IPS DF 4.7 (cell line): ENCODE measurements at regions not wholly inside any gene's neighbourhood (a gene's known extent, or its start where the extent isn't known, plus 50 kb on each side); places are given as distances from the start of the nearest gene placed in this dataset.
A peak's percentile ranks its signal among the peaks of the same experiment; 100 is the strongest.

Experiments
- DNase-seq: peaks from one replicate; pipeline ENCODE4 v3.0.0-alpha.2; 2013; ENCODE audit warnings: low spot score; ENCODE audit errors: extremely low read depth

DNA sequence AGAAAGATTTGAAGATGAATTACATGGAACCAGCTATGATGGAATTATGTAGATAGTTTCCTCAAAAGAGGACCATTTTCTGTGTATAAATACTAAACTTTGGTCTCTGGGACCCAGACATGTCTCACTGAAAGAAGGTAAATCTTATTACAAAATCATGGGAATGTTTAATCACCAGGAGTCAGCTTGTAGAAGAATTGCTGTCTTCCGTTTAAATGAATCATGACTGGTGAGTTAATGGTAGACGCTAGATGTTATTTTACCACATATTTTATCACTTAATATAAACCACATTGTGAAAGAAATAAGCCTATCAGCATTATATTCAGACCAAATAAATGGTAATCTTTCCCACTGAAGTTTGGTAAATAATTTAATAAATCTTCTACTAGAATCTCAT, 322.3 kb upstream of the SUCLG2 start:
- DNase-seq = no peak

DNA sequence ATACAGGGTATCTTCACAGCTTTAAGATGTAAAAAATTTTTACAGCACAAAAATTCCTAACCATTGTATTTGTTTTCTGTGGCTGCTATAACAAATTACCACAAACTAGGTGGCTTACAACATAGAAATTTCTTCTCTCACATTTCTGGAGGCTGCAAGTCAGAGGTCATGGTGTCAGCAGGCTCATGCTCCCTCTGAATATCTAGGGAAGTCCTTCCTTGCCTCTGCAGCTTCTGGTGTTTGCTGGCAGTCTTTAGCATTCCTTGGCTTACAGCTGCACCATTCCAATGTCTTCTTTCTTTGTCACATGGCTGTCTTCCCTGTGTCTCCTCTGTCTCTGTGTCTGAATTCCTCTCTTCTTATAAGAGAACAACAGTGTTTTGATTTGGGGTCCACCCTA, 310.2 kb upstream of the SUCLG2 start:
- no peak for DNase-seq

DNA sequence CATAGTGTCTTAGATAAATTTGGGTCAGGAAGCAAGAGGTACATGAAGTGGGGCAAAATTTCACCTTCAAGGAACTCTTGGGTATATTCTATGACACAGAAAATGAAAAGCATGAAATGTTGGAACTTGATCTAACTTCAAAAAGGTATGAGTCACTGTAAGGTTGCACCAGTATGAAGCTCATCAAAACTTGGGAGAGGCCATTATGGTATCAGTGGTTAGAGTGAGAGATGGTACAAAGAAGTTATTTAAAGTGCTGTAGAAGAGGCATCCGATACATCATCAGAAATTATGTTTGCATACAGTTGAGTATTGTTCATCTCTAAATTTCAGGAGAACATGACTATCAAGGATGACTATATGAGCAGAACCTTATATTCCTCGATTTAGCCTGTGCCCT, 302.9 kb upstream of the SUCLG2 start:
- no peak for DNase-seq

DNA sequence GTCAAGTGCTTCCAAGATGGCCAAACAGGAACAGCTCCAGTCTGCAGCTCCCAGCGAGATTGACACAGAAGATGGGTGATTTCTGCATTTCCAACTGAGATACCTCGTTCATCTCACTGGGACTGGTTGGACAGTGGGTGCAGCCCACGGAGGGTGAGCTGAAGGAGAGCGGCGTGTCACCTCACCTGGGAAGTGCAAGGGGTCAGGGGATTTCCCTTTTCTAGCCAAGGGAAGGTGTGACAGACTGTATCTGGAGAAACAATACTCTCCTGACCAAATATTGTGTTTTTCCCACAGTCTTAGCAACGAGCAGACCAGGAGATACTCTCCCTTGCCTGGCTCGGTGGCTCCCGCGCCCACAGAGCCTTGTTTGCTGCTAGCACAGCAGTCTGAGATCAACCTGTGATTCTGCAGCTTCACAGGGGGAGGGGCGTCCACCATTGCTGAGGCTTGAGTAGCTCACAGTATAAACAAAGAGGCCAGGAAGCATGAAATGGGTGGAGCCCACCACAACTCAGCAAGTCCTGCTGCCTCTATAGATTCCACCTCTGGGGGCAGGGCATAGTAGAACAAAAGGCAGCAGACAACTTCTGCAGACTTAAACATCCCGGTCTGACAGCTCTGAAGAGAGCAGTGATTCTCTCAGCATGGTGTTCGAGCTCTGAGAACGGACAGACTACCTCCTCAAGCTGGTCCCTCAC, 293.5 kb upstream of the SUCLG2 start:
- DNase-seq = peak; percentile 49

DNA sequence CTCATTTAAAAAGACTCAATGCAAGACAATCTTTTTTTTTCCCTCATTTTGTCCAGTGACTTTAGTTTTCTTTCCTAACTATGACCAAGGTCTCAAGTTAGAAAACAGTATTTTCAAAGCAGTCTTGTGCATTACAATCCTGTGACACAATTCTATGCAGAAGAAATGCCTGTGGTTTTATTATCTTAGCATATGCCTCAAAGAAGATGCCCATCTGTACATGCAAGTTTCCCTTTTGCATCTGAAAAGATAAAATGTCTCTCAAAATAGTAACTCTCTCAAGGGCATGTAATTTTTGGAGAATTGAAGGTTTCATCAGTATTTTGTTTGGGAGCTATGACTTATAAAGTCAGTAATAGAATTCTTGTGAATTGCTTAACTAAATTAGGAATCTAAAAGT, 292.0 kb upstream of the SUCLG2 start:
- DNase-seq = no peak

- DNase-seq = no peak
Measured at GRCh38 chr3:67943546-67943945, 289.1 kb upstream of the SUCLG2 start.

- no peak for DNase-seq
Measured at GRCh38 chr3:67941433-67942030, 287.1 kb upstream of the SUCLG2 start.

- DNase-seq = no peak
Measured at GRCh38 chr3:67940210-67940952, 286.0 kb upstream of the SUCLG2 start.

DNA sequence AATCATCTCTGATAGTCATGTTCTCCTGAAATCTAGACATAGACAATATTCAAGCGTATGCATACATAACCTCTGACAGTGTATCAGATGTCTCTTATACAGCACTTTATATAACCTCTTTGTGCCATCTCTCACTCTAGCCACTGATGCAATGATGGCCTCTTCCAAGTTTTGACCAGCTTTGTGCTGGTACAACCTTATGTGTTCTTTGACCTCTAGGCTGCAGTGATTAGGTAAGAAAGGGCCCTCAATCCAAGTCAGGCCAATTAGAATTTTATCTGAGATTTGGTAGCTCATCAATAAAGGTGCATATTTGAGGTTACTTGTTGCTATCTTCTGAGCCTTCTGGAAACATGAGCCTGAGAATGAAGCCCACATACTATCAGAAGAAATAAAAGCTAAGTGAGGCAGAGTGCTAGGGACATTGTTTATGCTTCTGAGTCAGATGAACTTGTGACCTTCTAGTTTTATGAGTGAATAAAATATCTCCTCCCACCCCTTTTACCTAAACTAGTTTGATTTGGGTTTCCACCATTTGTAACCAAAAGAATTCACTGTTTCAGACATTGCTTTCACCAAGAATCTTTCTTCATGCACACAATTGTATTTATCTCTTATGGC, 283.2 kb upstream of the SUCLG2 start:
- DNase-seq = no peak

- DNase-seq = peak; percentile 9
Measured at GRCh38 chr3:67930394-67930793, 276.0 kb upstream of the SUCLG2 start.

DNA sequence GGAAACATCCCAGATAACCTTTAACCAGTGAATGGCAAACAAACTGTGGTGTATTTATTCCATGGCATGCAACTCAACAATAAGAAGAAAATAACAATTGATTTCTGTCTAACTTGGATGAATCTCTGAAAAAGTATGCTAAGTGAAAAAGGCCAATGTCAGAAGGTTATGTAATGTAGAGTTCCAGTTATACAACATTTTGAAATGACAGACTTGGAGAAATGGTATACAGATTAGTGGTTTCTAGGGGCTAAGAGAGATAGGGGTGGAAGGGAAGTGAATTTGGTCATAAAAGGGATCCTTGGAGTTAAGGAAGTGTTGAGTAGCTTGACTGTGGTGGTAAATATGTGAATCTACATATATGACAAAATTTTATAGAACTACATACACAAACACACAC, 269.4 kb upstream of the SUCLG2 start:
- no peak for DNase-seq

- DNase-seq = no peak
Measured at GRCh38 chr3:67920969-67921368, 266.6 kb upstream of the SUCLG2 start.

DNA sequence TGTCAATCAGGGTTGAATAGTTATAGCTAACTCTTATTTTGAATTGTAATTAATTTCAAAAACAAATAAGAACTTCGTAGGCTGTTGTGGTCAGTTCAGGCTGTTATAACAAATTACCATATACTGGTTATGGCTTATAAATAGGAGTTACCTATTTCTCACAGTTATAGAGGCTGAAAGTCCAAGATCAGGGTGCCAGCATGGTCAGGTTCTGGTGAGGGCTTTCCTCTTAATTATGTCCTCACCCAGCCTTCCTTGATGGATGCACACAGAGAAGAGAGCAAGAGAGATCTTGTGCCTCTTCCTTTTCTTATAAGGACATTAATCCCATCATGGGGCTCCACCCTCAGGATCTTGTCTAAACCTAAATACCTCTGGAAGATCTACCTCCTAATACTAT, 265.9 kb upstream of the SUCLG2 start:
- DNase-seq = no peak

DNA sequence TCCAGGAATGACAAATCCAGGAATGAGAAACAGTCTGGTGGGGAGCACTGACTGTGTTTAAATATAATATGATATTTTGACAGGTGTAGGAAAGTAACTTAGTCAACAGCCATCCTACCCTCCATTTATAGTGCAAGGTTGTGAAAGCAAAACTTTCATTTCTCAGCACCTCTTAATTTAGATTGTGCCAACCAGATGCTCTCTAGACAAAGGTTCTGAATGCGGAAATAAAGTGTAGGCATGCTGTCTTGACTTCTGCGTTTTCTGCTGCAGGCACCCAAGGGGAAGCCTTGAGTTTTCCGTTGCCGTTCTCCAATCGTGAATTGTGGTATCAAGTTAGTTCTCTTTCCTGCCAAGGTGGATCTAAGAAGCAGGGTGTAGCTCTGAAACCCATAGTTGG, 261.9 kb upstream of the SUCLG2 start:
- no peak for DNase-seq

DNA sequence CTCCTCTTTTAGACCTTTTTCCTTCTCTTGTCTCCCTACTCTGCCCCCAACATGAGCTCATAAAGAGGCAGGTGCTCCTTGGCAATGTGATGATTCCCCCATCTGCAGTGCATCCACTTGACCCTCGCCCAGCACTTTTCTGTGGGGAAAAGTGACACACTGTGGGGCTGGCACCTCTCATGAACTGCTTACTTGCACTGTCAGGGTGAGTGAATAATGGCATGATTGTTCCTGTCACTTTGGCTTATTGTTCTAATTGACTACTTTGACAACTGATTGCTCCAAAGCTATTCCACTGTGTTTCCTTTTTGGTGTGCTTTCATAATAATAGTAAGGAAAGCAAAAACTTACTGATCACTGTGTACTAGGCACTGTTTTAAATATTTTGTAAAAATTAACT, 253.3 kb upstream of the SUCLG2 start:
- DNase-seq = no peak

- no peak for DNase-seq
Measured at GRCh38 chr3:67906261-67906660, 251.8 kb upstream of the SUCLG2 start.

GRCh38 chr3:67901681-67902080, 247.3 kb upstream of the SUCLG2 start:
- no peak for DNase-seq

GRCh38 chr3:67898916-67899315, 244.5 kb upstream of the SUCLG2 start:
- no peak for DNase-seq

DNA sequence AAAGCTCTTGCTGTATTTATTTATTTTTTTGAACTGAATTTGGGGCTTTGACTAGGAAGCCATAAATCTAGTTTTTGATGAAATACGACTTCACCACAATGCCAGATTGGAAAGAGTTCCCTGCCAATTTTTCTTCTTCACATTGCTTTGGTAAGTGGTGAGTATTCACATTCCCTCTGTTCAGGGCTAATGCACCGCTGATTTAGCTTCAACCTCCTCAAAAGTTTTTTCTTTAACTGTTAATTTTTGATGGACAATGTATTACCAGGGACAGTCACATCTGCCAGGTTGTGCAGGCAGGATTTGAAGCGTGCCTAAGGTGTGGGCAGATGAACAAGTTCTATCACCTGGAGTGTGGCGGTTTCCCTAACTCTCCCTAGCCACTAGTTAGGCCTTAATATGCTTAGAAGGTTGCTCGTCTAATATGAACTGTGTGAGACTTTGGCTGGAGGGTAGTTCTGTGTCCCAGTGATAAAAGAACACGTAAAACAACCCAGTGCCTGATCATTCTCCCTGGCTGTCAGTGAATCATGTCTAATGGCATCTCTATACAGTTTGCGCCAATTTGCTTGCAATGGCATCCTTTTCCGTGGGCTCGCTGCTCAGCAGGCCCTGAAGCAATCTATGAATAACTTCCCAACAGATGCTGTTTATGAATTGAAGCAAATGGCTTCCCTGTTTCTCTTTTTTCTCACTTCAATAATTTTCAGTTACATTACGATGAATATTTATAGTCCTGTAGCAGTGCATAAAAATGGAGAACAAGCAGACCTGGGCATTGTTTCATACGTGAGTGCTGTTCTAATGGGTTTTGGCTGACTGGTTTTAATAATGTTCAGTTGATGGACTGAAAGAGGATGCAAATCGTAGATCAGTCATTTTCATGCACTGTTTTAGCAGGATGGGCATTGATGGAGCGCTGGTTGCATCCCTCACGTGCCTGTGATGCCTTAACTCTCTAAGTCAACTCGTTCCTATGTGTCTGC, 243.2 kb upstream of the SUCLG2 start:
- no peak for DNase-seq

DNA sequence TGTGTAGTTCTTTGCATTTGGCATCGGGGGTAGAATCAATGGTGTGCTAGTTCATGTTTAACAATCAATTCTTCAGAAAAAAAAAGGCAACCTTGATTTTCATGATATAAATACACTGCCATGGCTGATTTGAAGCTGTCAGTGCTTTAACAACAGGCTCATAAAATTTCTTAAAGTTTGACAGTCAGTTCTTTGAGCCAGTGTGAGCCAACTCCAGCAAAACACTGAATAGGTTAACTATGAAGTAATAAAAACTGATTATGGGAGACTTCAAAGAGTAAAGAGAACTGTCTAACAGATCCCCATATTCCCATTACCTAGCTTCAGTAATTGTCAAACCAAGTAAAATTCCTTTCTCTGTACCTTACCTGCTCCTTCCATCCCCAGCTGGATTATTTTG, 241.7 kb upstream of the SUCLG2 start:
- no peak for DNase-seq

DNA sequence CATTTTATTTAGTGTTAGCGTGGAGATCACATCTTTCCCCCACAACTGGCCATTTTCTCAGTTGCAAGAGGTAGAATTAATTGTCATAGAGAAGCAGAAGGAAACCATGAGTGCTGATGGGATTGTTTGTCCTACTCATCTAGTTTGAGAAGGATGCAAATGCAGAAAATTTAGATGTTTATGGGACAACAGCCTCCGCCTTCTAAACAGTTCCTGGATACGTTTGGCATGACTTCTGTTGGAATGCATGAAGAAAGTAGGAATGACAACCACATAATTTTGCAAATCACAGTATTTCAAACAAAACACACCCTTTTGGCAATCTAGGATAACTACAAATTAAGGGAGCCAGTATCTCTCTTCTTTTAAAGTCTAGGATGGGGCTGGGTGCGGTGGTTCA, 240.1 kb upstream of the SUCLG2 start:
- no peak for DNase-seq
